HEK293 (cell line): ENCODE measurements at regions not wholly inside any gene's neighbourhood (a gene's known extent, or its start where the extent isn't known, plus 50 kb on each side); places are given as distances from the start of the nearest gene placed in this dataset.

ENCODE experiments used
- CTCF ChIA-PET: fragments of 350-600 bp; formaldehyde crosslinking; extraction: SDS; loops from one replicate; lab custom pipeline; 2021; ENCODE audit warnings: antibody characterized with exemption; lab: Yijun Ruan, JAX
- POLR2A ChIA-PET: fragments of 300-600 bp; formaldehyde crosslinking; extraction: SDS; loops from one replicate; lab custom pipeline; 2020; ENCODE audit warnings: antibody characterized with exemption, inconsistent platforms; lab: Yijun Ruan, JAX
- H3K27ac ChIP-seq: fragments of 200-500 bp; sonication (Bioruptor generic); 2 replicates; pipeline ENCODE4 v1.5.1; 2014; ENCODE audit warnings: low read depth, low read length, control low read depth, inconsistent platforms; ENCODE audit errors: extremely low read depth
- H3K36me3 ChIP-seq, 2 experiments: fragments of 200-500 bp in 1 of 2; sonication (Bioruptor generic) in 1 of 2; 1 replicate in 1 of 2; 2 replicates in 1 of 2; pipeline ENCODE4 v1.5.1; 2014 to 2017; ENCODE audit warnings: inconsistent platforms in 2 of 2, low read length in 2 of 2; ENCODE audit not compliant: control insufficient read depth in 2 of 2, insufficient read depth in 1 of 2
- H3K4me1 ChIP-seq: fragments of 200-500 bp; sonication (Bioruptor generic); 2 replicates; pipeline ENCODE4 v1.5.1; 2014; ENCODE audit warnings: mild to moderate bottlenecking, low read length, inconsistent platforms; ENCODE audit not compliant: control insufficient read depth, insufficient read depth
- H3K4me3 ChIP-seq: 2 replicates; pipeline ENCODE4 v1.5.1; 2011; ENCODE audit warnings: low read depth, mild to moderate bottlenecking, control low read depth, low read length, moderate library complexity
- H3K9me3 ChIP-seq: fragments of 200-500 bp; sonication (Bioruptor generic); 2 replicates; pipeline ENCODE4 v1.5.1; 2014; ENCODE audit warnings: low read depth, low read length, inconsistent platforms; ENCODE audit not compliant: control insufficient read depth, insufficient read depth
- CTCF ChIP-seq: fragments of 450-650 bp; formaldehyde crosslinking; IDR thresholded peaks from 2 replicates; pipeline ENCODE4 v1.5.1; 2016; ENCODE audit warnings: missing biosample characterization, missing genetic modification characterization
- GLI4 ChIP-seq: fragments of 450-650 bp; formaldehyde crosslinking; IDR thresholded peaks from 2 replicates; pipeline ENCODE4 v1.5.1; 2016; ENCODE audit warnings: missing biosample characterization, missing genetic modification characterization
- PATZ1 ChIP-seq: fragments of 450-650 bp; formaldehyde crosslinking; IDR thresholded peaks from 2 replicates; pipeline ENCODE4 v1.5.1; 2016; ENCODE audit warnings: missing biosample characterization, missing genetic modification characterization
- PRDM1 ChIP-seq: fragments of 450-650 bp; formaldehyde crosslinking; IDR thresholded peaks from 2 replicates; pipeline ENCODE4; 2016; ENCODE audit warnings: missing biosample characterization, missing genetic modification characterization
- PRDM2 ChIP-seq: fragments of 450-650 bp; formaldehyde crosslinking; IDR thresholded peaks from 2 replicates; pipeline ENCODE4 v1.5.1; 2016; ENCODE audit warnings: missing biosample characterization, missing genetic modification characterization, borderline replicate concordance
- PRDM6 ChIP-seq: fragments of 450-650 bp; formaldehyde crosslinking; IDR thresholded peaks from 2 replicates; pipeline ENCODE4 v1.5.1; 2017; ENCODE audit warnings: missing biosample characterization, missing genetic modification characterization
- ZFP37 ChIP-seq: fragments of 450-650 bp; formaldehyde crosslinking; IDR thresholded peaks from 2 replicates; pipeline ENCODE4 v1.5.1; 2016; ENCODE audit warnings: missing biosample characterization, missing genetic modification characterization
- ZNF138 ChIP-seq: fragments of 450-650 bp; formaldehyde crosslinking; IDR thresholded peaks from 2 replicates; pipeline ENCODE4 v1.5.1; 2016; ENCODE audit warnings: missing biosample characterization, missing genetic modification characterization, borderline replicate concordance
- ZNF366 ChIP-seq: fragments of 450-650 bp; formaldehyde crosslinking; conservative IDR thresholded peaks from 2 replicates; pipeline ENCODE4 v1.5.1; 2016; ENCODE audit warnings: missing biosample characterization, missing genetic modification characterization
- ZNF394 ChIP-seq: fragments of 450-650 bp; formaldehyde crosslinking; IDR thresholded peaks from 2 replicates; pipeline ENCODE4 v1.5.1; 2016; ENCODE audit warnings: missing biosample characterization, missing genetic modification characterization, mild to moderate bottlenecking, moderate library complexity, borderline replicate concordance
- ZNF423 ChIP-seq: fragments of 450-650 bp; formaldehyde crosslinking; IDR thresholded peaks from 2 replicates; pipeline ENCODE4 v1.5.1; 2016; ENCODE audit warnings: missing biosample characterization, missing genetic modification characterization
- ZNF473 ChIP-seq: fragments of 450-650 bp; formaldehyde crosslinking; IDR thresholded peaks from 2 replicates; pipeline ENCODE4 v1.5.1; 2017; ENCODE audit warnings: missing biosample characterization, missing genetic modification characterization
- ZNF510 ChIP-seq: fragments of 450-650 bp; formaldehyde crosslinking; IDR thresholded peaks from 2 replicates; pipeline ENCODE4 v1.5.1; 2018; ENCODE audit warnings: mild to moderate bottlenecking, missing genetic modification characterization, missing biosample characterization; ENCODE audit not compliant: insufficient replicate concordance
- ZNF548 ChIP-seq: fragments of 450-650 bp; formaldehyde crosslinking; IDR thresholded peaks from 2 replicates; pipeline ENCODE4 v1.5.1; 2016; ENCODE audit warnings: missing biosample characterization, missing genetic modification characterization
- ZNF555 ChIP-seq: fragments of 450-650 bp; formaldehyde crosslinking; conservative IDR thresholded peaks from 2 replicates; pipeline ENCODE4 v1.5.1; 2017; ENCODE audit warnings: missing biosample characterization, mild to moderate bottlenecking, missing genetic modification characterization, inconsistent platforms
- ZNF623 ChIP-seq: fragments of 450-650 bp; formaldehyde crosslinking; IDR thresholded peaks from 2 replicates; pipeline ENCODE4 v1.5.1; 2016; ENCODE audit warnings: missing biosample characterization, missing genetic modification characterization
- ZNF692 ChIP-seq: fragments of 450-650 bp; formaldehyde crosslinking; IDR thresholded peaks from 2 replicates; pipeline ENCODE4 v1.5.1; 2016; ENCODE audit warnings: missing biosample characterization, missing genetic modification characterization
- ZNF704 ChIP-seq: fragments of 450-650 bp; formaldehyde crosslinking; IDR thresholded peaks from 2 replicates; pipeline ENCODE4 v1.5.1; 2016; ENCODE audit warnings: missing biosample characterization, missing genetic modification characterization
- ZNF707 ChIP-seq: fragments of 450-650 bp; formaldehyde crosslinking; IDR thresholded peaks from 2 replicates; pipeline ENCODE4 v1.5.1; 2016; ENCODE audit warnings: missing biosample characterization, missing genetic modification characterization
- ZNF830 ChIP-seq: fragments of 450-650 bp; IDR thresholded peaks from 2 replicates; pipeline ENCODE4 v1.5.0; 2018; ENCODE audit warnings: missing biosample characterization, missing genetic modification characterization, low read depth, mild to moderate bottlenecking, moderate library complexity

GRCh38 chr2:107337209-107337898 lies 451.4 kb upstream of the ST6GAL2 start:
- Histone ChIP-seq H3K4me1 (no peaks in the 10 kb centered on the region), H3K4me3 (no peak overlapping the region), H3K27ac (no peak overlapping the region), H3K36me3 (no peaks in the 10 kb centered on the region), H3K9me3 (no peaks in the 10 kb centered on the region)
- TF ChIP-seq GLI4 (tag by site-specific recombination) (no peak), ZNF138 (tag by site-specific recombination) (no peak), ZNF555 (tag by site-specific recombination) (no peak), PRDM2 (tag by site-specific recombination) (no peak), ZNF707 (no peak), PRDM1 (tag by site-specific recombination) (no peak), ZNF473 (tag by site-specific recombination) (no peak), ZNF394 (tag by site-specific recombination) (no peak), PATZ1 (tag by site-specific recombination) (no peak), ZNF548 (tag by site-specific recombination) (no peak), ZNF830 (no peak)
- POLR2A ChIA-PET: no interaction called here
- CTCF ChIA-PET: interaction anchor here (0.7 kb wide), 1 partner anchor 80 kb away, joined by 3 read pairs; no protein-coding TSS in a partner anchor

- no peak overlapping the region for H3K27ac ChIP-seq
- no peaks in the 10 kb centered on the region for H3K36me3 ChIP-seq
- POLR2A ChIA-PET: no interaction called here
- H3K4me1 ChIP-seq: no peaks in the 10 kb centered on the region
- no peaks in the 10 kb centered on the region for H3K9me3 ChIP-seq
- CTCF ChIA-PET: interaction anchor here (0.7 kb wide), 1 partner anchor 80 kb away, joined by 3 read pairs; no protein-coding TSS in a partner anchor
- no peak overlapping the region for H3K4me3 ChIP-seq
- TF ChIP-seq ZNF704 (tag by site-specific recombination) (no peak), ZFP37 (tag by site-specific recombination) (no peak), CTCF (no peak), ZNF623 (tag by site-specific recombination) (no peak), ZNF692 (no peak), ZNF366 (tag by site-specific recombination) (no peak), PRDM6 (tag by site-specific recombination) (no peak), ZNF510 (tag by site-specific recombination) (no peak), ZNF423 (no peak)
Measured at GRCh38 chr2:107338059-107338458, 452.1 kb upstream of the ST6GAL2 start.
